H9 (cell line): ENCODE measurements at regions not wholly inside any gene's neighbourhood (a gene's known extent, or its start where the extent isn't known, plus 50 kb on each side); places are given as distances from the start of the nearest gene placed in this dataset.

Experiments used
- DNase-seq: peaks from one replicate; pipeline ENCODE4 v3.0.0-alpha.2; 2017
- H2AFZ ChIP-seq: one replicate; pipeline ENCODE4 v1.6.1; 2013; ENCODE audit warnings: mild to moderate bottlenecking, low read length, control low read depth, moderate library complexity
- H2AK5ac ChIP-seq: 2 replicates; pipeline ENCODE4 v1.6.1; 2013; ENCODE audit warnings: low read length, control low read depth, mixed read lengths; ENCODE audit not compliant: insufficient read length
- H2BK120ac ChIP-seq: one replicate; pipeline ENCODE4 v1.6.1; 2013; ENCODE audit warnings: low read depth, mild to moderate bottlenecking, low read length, control low read depth, inconsistent platforms; ENCODE audit not compliant: poor library complexity, severe bottlenecking
- H2BK12ac ChIP-seq: 2 replicates; pipeline ENCODE4 v1.6.1; 2013; ENCODE audit warnings: low read length, control low read depth, mixed read lengths, low read depth; ENCODE audit not compliant: insufficient read length
- H2BK15ac ChIP-seq: 2 replicates; pipeline ENCODE4 v1.6.1; 2013; ENCODE audit warnings: low read depth, low read length, control low read depth
- H2BK20ac ChIP-seq: one replicate; pipeline ENCODE4 v1.6.1; 2013; ENCODE audit warnings: low read depth, mild to moderate bottlenecking, low read length, control low read depth, inconsistent platforms; ENCODE audit not compliant: poor library complexity, severe bottlenecking
- H2BK5ac ChIP-seq: 2 replicates; pipeline ENCODE4 v1.6.1; 2013; ENCODE audit warnings: low read length, control low read depth, mixed read lengths; ENCODE audit not compliant: insufficient read length
- H3K14ac ChIP-seq: 2 replicates; pipeline ENCODE4 v1.6.1; 2013; ENCODE audit warnings: low read length, control low read depth; ENCODE audit not compliant: insufficient read depth
- H3K18ac ChIP-seq: 2 replicates; pipeline ENCODE4 v1.6.1; 2013; ENCODE audit warnings: low read depth, mild to moderate bottlenecking, mixed read lengths, low read length, control low read depth; ENCODE audit not compliant: insufficient read length
- H3K23ac ChIP-seq: 2 replicates; pipeline ENCODE4 v1.6.1; 2013; ENCODE audit warnings: low read length, control low read depth, mixed read lengths, low read depth; ENCODE audit not compliant: insufficient read length
- H3K23me2 ChIP-seq: 2 replicates; pipeline ENCODE4 v1.6.1; 2013; ENCODE audit warnings: low read depth, mild to moderate bottlenecking, mixed read lengths, low read length, control low read depth; ENCODE audit not compliant: insufficient read length, poor library complexity, severe bottlenecking
- H3K27ac ChIP-seq: 2 replicates; pipeline ENCODE4 v1.5.1; 2013; ENCODE audit warnings: low read length, control low read depth, mixed read lengths, low read depth; ENCODE audit not compliant: insufficient read length
- H3K27me3 ChIP-seq: 2 replicates; pipeline ENCODE4 v1.6.1; 2013; ENCODE audit warnings: low read length, control low read depth, inconsistent platforms; ENCODE audit not compliant: insufficient read depth
- H3K4ac ChIP-seq: 2 replicates; pipeline ENCODE4 v1.6.1; 2013; ENCODE audit warnings: low read depth, mild to moderate bottlenecking, control low read depth, inconsistent platforms, low read length, moderate library complexity
- H3K4me1 ChIP-seq: 2 replicates; pipeline ENCODE4 v1.6.1; 2013; ENCODE audit warnings: low read length, control low read depth, inconsistent platforms; ENCODE audit not compliant: insufficient read depth
- H3K4me2 ChIP-seq: 2 replicates; pipeline ENCODE4 v1.6.1; 2013; ENCODE audit warnings: low read length, control low read depth, mixed read lengths; ENCODE audit not compliant: insufficient read length, insufficient read depth
- H3K56ac ChIP-seq: 2 replicates; pipeline ENCODE4 v1.6.1; 2013; ENCODE audit warnings: low read depth, mild to moderate bottlenecking, mixed read lengths, low read length, control low read depth; ENCODE audit not compliant: insufficient read length
- H3K79me1 ChIP-seq: 2 replicates; pipeline ENCODE4 v1.6.1; 2013; ENCODE audit warnings: low read depth, mild to moderate bottlenecking, moderate library complexity, low read length, control low read depth, inconsistent platforms; ENCODE audit not compliant: insufficient read depth, poor library complexity, severe bottlenecking
- H3K79me2 ChIP-seq: 2 replicates; pipeline ENCODE4 v1.6.1; 2013; ENCODE audit warnings: low read length, control low read depth, inconsistent platforms; ENCODE audit not compliant: insufficient read depth
- H3K9ac ChIP-seq: 2 replicates; pipeline ENCODE4 v1.6.1; 2013; ENCODE audit warnings: low read length, control low read depth, mixed read lengths; ENCODE audit not compliant: insufficient read length; ENCODE audit errors: extremely low read depth
- H3K9me3 ChIP-seq: one replicate; pipeline ENCODE4 v1.6.1; 2013; ENCODE audit warnings: low read depth, low read length, inconsistent platforms; ENCODE audit not compliant: control insufficient read depth
- H3T11ph ChIP-seq: one replicate; pipeline ENCODE4 v1.6.1; 2013; ENCODE audit warnings: mild to moderate bottlenecking, low read length, control low read depth, inconsistent platforms
- H4K20me1 ChIP-seq: one replicate; pipeline ENCODE4 v1.6.1; 2013; ENCODE audit not compliant: control insufficient read depth, insufficient read length, insufficient read depth
- H4K5ac ChIP-seq: 2 replicates; pipeline ENCODE4 v1.6.1; 2013; ENCODE audit warnings: low read depth, mild to moderate bottlenecking, mixed read lengths, low read length, control low read depth; ENCODE audit not compliant: insufficient read length
- H4K8ac ChIP-seq: replicated peaks from 2 replicates; pipeline ENCODE4 v1.6.1; 2013; ENCODE audit warnings: low read length, control low read depth, mixed read lengths, low read depth; ENCODE audit not compliant: insufficient read length
- H4K91ac ChIP-seq: 2 replicates; pipeline ENCODE4 v1.6.1; 2013; ENCODE audit warnings: low read depth, mild to moderate bottlenecking, moderate library complexity, mixed read lengths, low read length, control low read depth; ENCODE audit not compliant: insufficient read length
- H3K27ac Mint-ChIP-seq, 3 experiments: 2 replicates in 2 of 3; 3 replicates in 1 of 3; pipeline ENCODE4 v1.8.0; 2020 to 2021; ENCODE audit warnings: mixed read lengths in 3 of 3, mild to moderate bottlenecking in 1 of 3, moderate library complexity in 1 of 3
- H3K27me3 Mint-ChIP-seq: 2 replicates; pipeline ENCODE4 v1.8.0; 2021; ENCODE audit warnings: low read depth, mild to moderate bottlenecking, moderate library complexity, mixed read lengths
- H3K36me3 Mint-ChIP-seq, 3 experiments: 2 replicates in 2 of 3; 3 replicates in 1 of 3; pipeline ENCODE4 v1.8.0; 2020 to 2021; ENCODE audit warnings: low read depth in 3 of 3, mixed read lengths in 3 of 3; ENCODE audit not compliant: insufficient read depth in 1 of 3
- H3K4me1 Mint-ChIP-seq, 2 experiments: 2 replicates each; pipeline ENCODE4 v1.8.0; 2020; ENCODE audit warnings: mixed read lengths in 2 of 2
- H3K4me3 Mint-ChIP-seq, 2 experiments: 2 replicates in 1 of 2; 3 replicates in 1 of 2; pipeline ENCODE4 v1.8.0; 2020 to 2021; ENCODE audit warnings: mild to moderate bottlenecking in 2 of 2, mixed read lengths in 2 of 2, moderate library complexity in 1 of 2
- H3K9me3 Mint-ChIP-seq, 2 experiments: 2 replicates in 1 of 2; 3 replicates in 1 of 2; pipeline ENCODE4 v1.8.0; 2020; ENCODE audit warnings: mild to moderate bottlenecking in 2 of 2, mixed read lengths in 2 of 2, moderate library complexity in 1 of 2
- TF ChIP-seq, protein P1 (sequence below): fragments of 200-600 bp; sonication (generic); conservative IDR thresholded peaks from 3 replicates; pipeline ENCODE4 v1.8.0; 2021; ENCODE audit warnings: antibody characterized with exemption, mild to moderate bottlenecking

GRCh38 chr2:136058262-136058661 is 59.7 kb downstream of the CXCR4 start:
- Histone ChIP-seq H3K4me2 (no peak overlapping the region), H3K79me1 (no peaks in the 10 kb centered on the region), H2AK5ac (no peak overlapping the region), H4K8ac (no peak overlapping the region), H2BK120ac (no peak overlapping the region), H2AFZ (no peak overlapping the region), H4K91ac (no peak overlapping the region), H4K5ac (no peak overlapping the region), H3K79me2 (no peaks in the 10 kb centered on the region), H2BK20ac (no peak overlapping the region), H3K9ac (no peak overlapping the region), H3K27me3 (no peaks in the 10 kb centered on the region), H3K56ac (no peak overlapping the region), H2BK15ac (no peak overlapping the region), H3K9me3 (no peaks in the 10 kb centered on the region), H3K27ac (no peak overlapping the region), H4K20me1 (no peaks in the 10 kb centered on the region), H3K4ac (no peak overlapping the region), H3K14ac (no peak overlapping the region), H3T11ph (no peak overlapping the region), H3K23me2 (no peaks in the 10 kb centered on the region), H2BK5ac (no peak overlapping the region), H3K18ac (no peak overlapping the region), H3K4me1 (no peaks in the 10 kb centered on the region), H3K23ac (no peak overlapping the region), H2BK12ac (no peak overlapping the region)
- H3K27ac Mint-ChIP-seq: no peak overlapping the region
- no peaks in the 10 kb centered on the region; a peak in 2 of 5 replicates for H3K9me3 Mint-ChIP-seq
- peaks cover 15 to 19% of the 10 kb centered on the region in 2 experiments for H3K4me1 Mint-ChIP-seq
- 0 out of 7 replicates have a peak, but pooled peaks cover 0 to 2% (median 0%) of the 10 kb centered on the region in 3 experiments for H3K36me3 Mint-ChIP-seq
- H3K27me3 Mint-ChIP-seq: no peaks in the 10 kb centered on the region
- no peak for DNase-seq
- H3K4me3 Mint-ChIP-seq: no peak overlapping the region
- TF ChIP-seq, protein P1, sequence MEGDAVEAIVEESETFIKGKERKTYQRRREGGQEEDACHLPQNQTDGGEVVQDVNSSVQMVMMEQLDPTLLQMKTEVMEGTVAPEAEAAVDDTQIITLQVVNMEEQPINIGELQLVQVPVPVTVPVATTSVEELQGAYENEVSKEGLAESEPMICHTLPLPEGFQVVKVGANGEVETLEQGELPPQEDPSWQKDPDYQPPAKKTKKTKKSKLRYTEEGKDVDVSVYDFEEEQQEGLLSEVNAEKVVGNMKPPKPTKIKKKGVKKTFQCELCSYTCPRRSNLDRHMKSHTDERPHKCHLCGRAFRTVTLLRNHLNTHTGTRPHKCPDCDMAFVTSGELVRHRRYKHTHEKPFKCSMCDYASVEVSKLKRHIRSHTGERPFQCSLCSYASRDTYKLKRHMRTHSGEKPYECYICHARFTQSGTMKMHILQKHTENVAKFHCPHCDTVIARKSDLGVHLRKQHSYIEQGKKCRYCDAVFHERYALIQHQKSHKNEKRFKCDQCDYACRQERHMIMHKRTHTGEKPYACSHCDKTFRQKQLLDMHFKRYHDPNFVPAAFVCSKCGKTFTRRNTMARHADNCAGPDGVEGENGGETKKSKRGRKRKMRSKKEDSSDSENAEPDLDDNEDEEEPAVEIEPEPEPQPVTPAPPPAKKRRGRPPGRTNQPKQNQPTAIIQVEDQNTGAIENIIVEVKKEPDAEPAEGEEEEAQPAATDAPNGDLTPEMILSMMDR: no peak
